Keratinocyte (primary cell): ENCODE measurements at regions not wholly inside any gene's neighbourhood (a gene's known extent, or its start where the extent isn't known, plus 50 kb on each side); places are given as distances from the start of the nearest gene placed in this dataset.

Experiments used
- EZH2 ChIP-seq: IDR thresholded peaks from one replicate; pipeline ENCODE4 v1.6.1; 2012; ENCODE audit warnings: inconsistent platforms, mild to moderate bottlenecking, low read length, moderate library complexity
- TF ChIP-seq, protein P1 (sequence below), 3 experiments: IDR thresholded peaks in 1 of 3; conservative IDR thresholded peaks in 1 of 3; optimal IDR thresholded peaks in 1 of 3; 2 replicates in 2 of 3; 3 replicates in 1 of 3; pipeline versions ENCODE3 to v1.5.1; 2011; ENCODE audit warnings: low read length in 3 of 3, mild to moderate bottlenecking in 3 of 3, moderate library complexity in 2 of 3, control low read depth in 1 of 3, inconsistent platforms in 1 of 3; ENCODE audit not compliant: insufficient read depth in 2 of 3; ENCODE audit errors: extremely low read depth in 1 of 3

DNA sequence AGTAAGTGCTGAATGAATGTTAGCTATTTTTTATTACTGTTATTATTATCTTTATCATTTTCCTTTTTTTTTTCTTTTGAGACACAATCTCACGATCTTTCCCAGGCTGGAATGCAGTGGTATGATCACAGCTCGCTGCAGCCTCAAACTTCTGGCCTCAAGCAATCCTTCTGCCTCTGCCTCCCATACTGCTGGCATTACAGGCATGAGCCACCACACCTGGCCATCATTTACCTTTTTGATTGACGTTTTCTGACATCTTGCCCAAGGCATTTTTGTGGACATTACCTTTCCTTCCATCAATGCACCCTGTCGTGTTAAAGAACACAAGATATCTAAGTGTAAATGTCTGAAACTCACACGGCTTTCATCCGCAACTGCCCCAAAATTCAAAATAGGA lies 138.2 kb downstream of the GAS1 start:
- TF ChIP-seq, protein P1, sequence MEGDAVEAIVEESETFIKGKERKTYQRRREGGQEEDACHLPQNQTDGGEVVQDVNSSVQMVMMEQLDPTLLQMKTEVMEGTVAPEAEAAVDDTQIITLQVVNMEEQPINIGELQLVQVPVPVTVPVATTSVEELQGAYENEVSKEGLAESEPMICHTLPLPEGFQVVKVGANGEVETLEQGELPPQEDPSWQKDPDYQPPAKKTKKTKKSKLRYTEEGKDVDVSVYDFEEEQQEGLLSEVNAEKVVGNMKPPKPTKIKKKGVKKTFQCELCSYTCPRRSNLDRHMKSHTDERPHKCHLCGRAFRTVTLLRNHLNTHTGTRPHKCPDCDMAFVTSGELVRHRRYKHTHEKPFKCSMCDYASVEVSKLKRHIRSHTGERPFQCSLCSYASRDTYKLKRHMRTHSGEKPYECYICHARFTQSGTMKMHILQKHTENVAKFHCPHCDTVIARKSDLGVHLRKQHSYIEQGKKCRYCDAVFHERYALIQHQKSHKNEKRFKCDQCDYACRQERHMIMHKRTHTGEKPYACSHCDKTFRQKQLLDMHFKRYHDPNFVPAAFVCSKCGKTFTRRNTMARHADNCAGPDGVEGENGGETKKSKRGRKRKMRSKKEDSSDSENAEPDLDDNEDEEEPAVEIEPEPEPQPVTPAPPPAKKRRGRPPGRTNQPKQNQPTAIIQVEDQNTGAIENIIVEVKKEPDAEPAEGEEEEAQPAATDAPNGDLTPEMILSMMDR (optimal IDR thresholded peaks at IDR 0.05 in 1 of 3, IDR thresholded peaks at IDR 0.05 in 1 of 3, conservative IDR thresholded peaks at IDR 0.05 in 1 of 3; ENCODE audit: extremely low read depth in 1 of 3, insufficient read depth in 2 of 3, low read length in 3 of 3) = no peak
- no peak for TF ChIP-seq EZH2
